ENCODE measurements at regions not wholly inside any gene's neighbourhood (a gene's known extent, or its start where the extent isn't known, plus 50 kb on each side); places are given as distances from the start of the nearest gene placed in this dataset.

GRCh38 chr13:76600081-76600480 lies 286.1 kb downstream of the KCTD12 start:
- TF ChIP-seq JUND (IDR thresholded peaks at IDR 0.05) (no peak), CTCF (IDR thresholded peaks at IDR 0.05) (no peak), EZH2phosphoT487 (IDR thresholded peaks at IDR 0.05; ENCODE audit: borderline replicate concordance, low read depth) (no peak), REST (IDR thresholded peaks at IDR 0.05; ENCODE audit: low read depth, low read length) (no peak)
